CD14-positive monocyte (primary cell): ENCODE measurements at regions not wholly inside any gene's neighbourhood (a gene's known extent, or its start where the extent isn't known, plus 50 kb on each side); places are given as distances from the start of the nearest gene placed in this dataset.
A peak's percentile ranks its signal among the peaks of the same experiment; 100 is the strongest.

Experiments
- DNase-seq, 3 donors: peaks; one replicate each; pipeline ENCODE4 v3.0.0-alpha.2; 2011 to 2022
- H2AFZ ChIP-seq: 2 replicates; pipeline ENCODE4 v1.6.0; 2012; ENCODE audit warnings: mild to moderate bottlenecking, low read depth, low read length, inconsistent platforms; ENCODE audit not compliant: insufficient read depth, poor library complexity, severe bottlenecking
- H3K27ac ChIP-seq, 2 donors: 1 replicate in 1 of 2; 2 replicates in 1 of 2; pipeline ENCODE4 v1.5.1; 2012 to 2013; ENCODE audit warnings: low read length in 2 of 2, control low read depth in 1 of 2, inconsistent platforms in 1 of 2, low read depth in 1 of 2, mild to moderate bottlenecking in 1 of 2
- H3K27me3 ChIP-seq, 2 donors: one replicate each; pipeline versions ENCODE4 v1.6.0 to v1.6.1; 2011 to 2013; ENCODE audit warnings: low read length in 2 of 2; ENCODE audit not compliant: control insufficient read depth in 2 of 2, insufficient read depth in 2 of 2
- H3K36me3 ChIP-seq, 2 donors: replicated peaks in 1 of 2; 1 replicate in 1 of 2; 2 replicates in 1 of 2; pipeline versions ENCODE4 v1.5.1 to v1.6.1; 2012 to 2013; ENCODE audit warnings: low read length in 2 of 2, control low read depth in 1 of 2, inconsistent platforms in 1 of 2, mild to moderate bottlenecking in 1 of 2; ENCODE audit not compliant: insufficient read depth in 2 of 2, control insufficient read depth in 1 of 2
- H3K4me1 ChIP-seq, 2 donors: 1 replicate in 1 of 2; 2 replicates in 1 of 2; pipeline versions ENCODE4 v1.5.1 to v1.6.1; 2012 to 2013; ENCODE audit warnings: low read length in 2 of 2, control low read depth in 1 of 2, inconsistent platforms in 1 of 2, mild to moderate bottlenecking in 1 of 2, moderate library complexity in 1 of 2; ENCODE audit not compliant: insufficient read depth in 2 of 2, control insufficient read depth in 1 of 2
- H3K4me2 ChIP-seq: replicated peaks from 2 replicates; pipeline ENCODE3; 2012; ENCODE audit warnings: low read length, moderate library complexity, mild to moderate bottlenecking; ENCODE audit not compliant: poor library complexity, severe bottlenecking; ENCODE audit errors: extremely low read depth
- H3K4me3 ChIP-seq, 3 experiments: fragments of 200-600 bp in 1 of 3; sonication (generic) in 1 of 3; replicated peaks in 1 of 3; 1 replicate in 2 of 3; 2 replicates in 1 of 3; pipeline ENCODE4 v1.5.1; 2011 to 2013; ENCODE audit warnings: low read length in 3 of 3, mild to moderate bottlenecking in 3 of 3, control low read depth in 2 of 3, low read depth in 2 of 3, inconsistent platforms in 1 of 3, moderate library complexity in 1 of 3
- H3K79me2 ChIP-seq: 2 replicates; pipeline ENCODE4 v1.6.0; 2012; ENCODE audit warnings: mild to moderate bottlenecking, control low read depth, inconsistent platforms, low read length, moderate library complexity; ENCODE audit not compliant: insufficient read depth
- H3K9ac ChIP-seq: 2 replicates; pipeline ENCODE4 v1.6.0; 2017; ENCODE audit warnings: low read length, mild to moderate bottlenecking; ENCODE audit not compliant: insufficient read depth, poor library complexity, severe bottlenecking
- H3K9me3 ChIP-seq, 2 donors: replicated peaks in 1 of 2; 1 replicate in 1 of 2; 2 replicates in 1 of 2; pipeline versions ENCODE4 v1.5.1 to v1.6.1; 2012 to 2013; ENCODE audit warnings: low read length in 2 of 2, control low read depth in 1 of 2; ENCODE audit not compliant: control insufficient read depth in 1 of 2, insufficient read depth in 1 of 2
- H4K20me1 ChIP-seq: 2 replicates; pipeline ENCODE4 v1.6.0; 2012; ENCODE audit warnings: mild to moderate bottlenecking, low read length, control low read depth, moderate library complexity; ENCODE audit not compliant: insufficient read depth
- H3K27ac Mint-ChIP-seq, 7 donors: one replicate each; pipeline ENCODE4 v1.8.0; 2020; ENCODE audit warnings: mild to moderate bottlenecking in 7 of 7, mixed read lengths in 7 of 7, moderate library complexity in 6 of 7, inconsistent platforms in 2 of 7
- H3K27me3 Mint-ChIP-seq, 3 donors: one replicate each; pipeline ENCODE4 v1.8.0; 2021 to 2022; ENCODE audit warnings: low read depth in 3 of 3, mild to moderate bottlenecking in 3 of 3, mixed read lengths in 3 of 3, moderate library complexity in 3 of 3, inconsistent platforms in 1 of 3
- H3K36me3 Mint-ChIP-seq, 2 donors: one replicate each; pipeline ENCODE4 v1.8.0; 2020; ENCODE audit warnings: mixed read lengths in 2 of 2, inconsistent platforms in 1 of 2, mild to moderate bottlenecking in 1 of 2
- H3K4me1 Mint-ChIP-seq: one replicate; pipeline ENCODE4 v1.8.0; 2020; ENCODE audit warnings: mild to moderate bottlenecking, mixed read lengths
- H3K4me3 Mint-ChIP-seq, 2 donors: one replicate each; pipeline ENCODE4 v1.8.0; 2020; ENCODE audit warnings: mild to moderate bottlenecking in 2 of 2, mixed read lengths in 2 of 2, moderate library complexity in 1 of 2
- H3K9me3 Mint-ChIP-seq, 7 donors: one replicate each; pipeline ENCODE4 v1.8.0; 2020 to 2022; ENCODE audit warnings: mixed read lengths in 7 of 7, mild to moderate bottlenecking in 6 of 7, moderate library complexity in 6 of 7, inconsistent platforms in 2 of 7
- CTCF ChIP-seq: fragments of 200-600 bp; IDR thresholded peaks from one replicate; pipeline ENCODE4 v1.8.0; 2022; ENCODE audit warnings: antibody characterized with exemption, mild to moderate bottlenecking
- WGBS: methylation state at CpG from one replicate; pipeline ENCODE4 v1.1.5; 2013; ENCODE audit warnings: missing lambda C conversion rate; ENCODE audit not compliant: insufficient coverage; 5-methylcytosine and 5-hydroxymethylcytosine counted together
- intact Hi-C, 2 donors: fragments of 100-400 bp; cut with micrococcal nuclease; formaldehyde crosslinking; loops; one replicate each; pipeline versions ENCODE4 v1.15.0 to v1.15.1; 2023

DNA sequence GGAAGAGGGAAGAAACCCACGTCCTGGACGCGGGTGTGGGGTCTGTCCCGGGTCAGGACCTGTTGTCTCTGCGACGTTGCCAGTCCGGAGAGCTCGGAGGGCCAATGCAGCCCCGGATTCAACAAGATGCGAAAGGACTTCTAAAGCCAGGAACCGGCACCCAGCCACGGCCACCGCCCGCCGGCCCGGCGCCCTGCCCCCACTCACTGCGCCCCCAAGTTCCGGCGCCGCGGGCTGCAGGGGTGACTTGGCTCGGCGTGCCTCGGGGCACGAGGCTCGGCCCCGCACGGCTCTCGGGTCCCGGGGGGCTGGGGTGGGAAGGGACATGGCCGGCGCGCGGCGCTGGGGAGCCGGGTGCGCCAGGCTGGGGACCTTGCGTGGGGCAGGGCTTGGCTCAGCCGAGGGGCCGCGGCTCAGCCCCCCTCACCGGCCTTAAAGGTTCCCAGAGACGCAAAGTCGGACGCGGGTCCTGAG lies 51.8 kb upstream of the H6PD start:
- Histone ChIP-seq H3K4me2 (peak overlapping the region; percentile 86), H3K36me3 (no peaks in the 10 kb centered on the region), H2AFZ (peak overlapping the region; percentile 63), H3K9me3 (peaks cover 5 to 9% of the 10 kb centered on the region in 2 donors), H4K20me1 (no peaks in the 10 kb centered on the region), H3K9ac (peak overlapping the region; percentile 43), H3K4me1 (peaks cover 36 to 46% of the 10 kb centered on the region in 2 donors), H3K4me3 (peak overlapping the region; percentile 27 to 75 (median 29)), H3K79me2 (no peaks in the 10 kb centered on the region), H3K27ac (no peak overlapping the region), H3K27me3 (peaks cover 11 to 44% of the 10 kb centered on the region in 2 donors)
- WGBS: under 1% methylated on average over 47 of the region's 47 CpGs
- peaks cover 23 to 57% (median 46%) of the 10 kb centered on the region in 3 donors for H3K27me3 Mint-ChIP-seq
- H3K4me1 Mint-ChIP-seq: peaks cover 31% of the 10 kb centered on the region
- peaks cover 0 to 9% (median 0%) of the 10 kb centered on the region in 7 donors for H3K9me3 Mint-ChIP-seq
- intact Hi-C loops: loop anchor here in 1 of 2 donors (5.0 kb wide), 1 partner anchor 46 kb away; no protein-coding TSS in a partner anchor
- TF ChIP-seq CTCF: no peak
- DNase-seq: no peak
- no peaks in the 10 kb centered on the region for H3K36me3 Mint-ChIP-seq
- peak overlapping the region in 1 of 7 donors; percentile 52 for H3K27ac Mint-ChIP-seq
- peak overlapping the region; percentile 75 to 93 for H3K4me3 Mint-ChIP-seq

DNA sequence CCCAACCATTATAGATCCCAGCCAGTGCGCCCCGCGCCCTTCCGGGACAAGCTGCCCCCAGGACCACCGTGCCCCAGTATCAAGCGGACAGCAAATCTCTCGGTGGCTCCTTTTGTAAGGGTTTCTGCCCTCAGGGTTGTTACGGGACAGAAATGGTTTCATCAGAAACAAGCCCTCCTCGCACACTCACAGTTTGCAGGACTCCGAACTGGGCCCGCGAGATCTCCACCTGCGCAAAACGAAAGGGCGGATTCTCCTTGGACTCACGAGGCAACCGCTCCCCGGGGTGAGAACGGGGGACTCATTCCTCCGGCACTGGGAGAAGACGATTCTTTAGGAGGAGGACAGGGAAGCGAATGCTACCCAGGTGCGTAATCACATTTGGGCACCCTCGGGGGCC lies 51.1 kb upstream of the H6PD start:
- Mint-ChIP-seq H3K27ac (no peak overlapping the region), H3K4me1 (peaks cover 31% of the 10 kb centered on the region), H3K9me3 (peaks cover 0 to 9% (median 0%) of the 10 kb centered on the region in 7 donors), H3K27me3 (peaks cover 23 to 60% (median 45%) of the 10 kb centered on the region in 3 donors), H3K36me3 (no peaks in the 10 kb centered on the region), H3K4me3 (peak overlapping the region in 1 of 2 donors; percentile 78)
- no peak overlapping the region for H3K9ac ChIP-seq
- intact Hi-C loops: loop anchor here in 1 of 2 donors (5.0 kb wide), 1 partner anchor 46 kb away; no protein-coding TSS in a partner anchor
- DNase-seq: no peak
- peaks cover 5 to 9% of the 10 kb centered on the region in 2 donors for H3K9me3 ChIP-seq
- WGBS: 33% methylated on average over 16 of the region's 24 CpGs
- H2AFZ ChIP-seq: no peak overlapping the region
- H3K79me2 ChIP-seq: no peaks in the 10 kb centered on the region
- H4K20me1 ChIP-seq: no peaks in the 10 kb centered on the region
- H3K4me1 ChIP-seq: peaks cover 36 to 46% of the 10 kb centered on the region in 2 donors
- H3K27ac ChIP-seq: no peak overlapping the region
- no peak for TF ChIP-seq CTCF
- no peaks in the 10 kb centered on the region for H3K36me3 ChIP-seq
- H3K4me2 ChIP-seq: peak overlapping the region; percentile 86
- peak overlapping the region in 1 of 3 experiments; percentile 75 for H3K4me3 ChIP-seq
- peaks cover 11 to 44% of the 10 kb centered on the region in 2 donors for H3K27me3 ChIP-seq
